A204.1 (cell line): ENCODE measurements at regions not wholly inside any gene's neighbourhood (a gene's known extent, or its start where the extent isn't known, plus 50 kb on each side); places are given as distances from the start of the nearest gene placed in this dataset.
"Not testable (repeated sequence)": the region's sequence is repeated elsewhere in the genome, so short reads cannot be mapped to it uniquely, and the experiment has no call there.

Experiments
- FAIRE-seq: peaks from 2 replicates; lab custom pipeline; 2012; peaks lifted over from hg19 to GRCh38; lab: Jason Lieb, UNC

- FAIRE-seq = no peak
These were observed 1608.9 kb upstream of the PIK3C3 start for GRCh38 chr18:40346146-40346545.

GRCh38 chr18:40341701-40342100 lies 1613.3 kb upstream of the PIK3C3 start:
- no peak for FAIRE-seq

GRCh38 chr18:40338284-40338683 lies 1616.8 kb upstream of the PIK3C3 start:
- FAIRE-seq = no peak

GRCh38 chr18:40326985-40327384 lies 1628.0 kb upstream of the PIK3C3 start:
- no peak for FAIRE-seq

GRCh38 chr18:40325988-40326387 lies 1629.0 kb upstream of the PIK3C3 start:
- FAIRE-seq = no peak

- FAIRE-seq = no peak
These were observed 1640.8 kb upstream of the PIK3C3 start for GRCh38 chr18:40314199-40314598.

GRCh38 chr18:40313030-40313642 lies 1641.9 kb upstream of the PIK3C3 start:
- FAIRE-seq = no peak

GRCh38 chr18:40307627-40308026 lies 1647.4 kb upstream of the PIK3C3 start:
- FAIRE-seq = no peak

- FAIRE-seq = no peak
These were observed 1658.2 kb upstream of the PIK3C3 start for GRCh38 chr18:40296717-40297413.

- no peak for FAIRE-seq
These were observed 1661.9 kb upstream of the PIK3C3 start for GRCh38 chr18:40292985-40293710.

- no peak for FAIRE-seq
These were observed 1671.5 kb upstream of the PIK3C3 start for GRCh38 chr18:40283560-40283959.

- not testable (repeated sequence) for FAIRE-seq
These were observed 1673.7 kb upstream of the PIK3C3 start for GRCh38 chr18:40281356-40281755.

GRCh38 chr18:40274618-40275196 lies 1680.3 kb upstream of the PIK3C3 start:
- FAIRE-seq = no peak

- FAIRE-seq = no peak
These were observed 1682.3 kb upstream of the PIK3C3 start for GRCh38 chr18:40272630-40273231.

- FAIRE-seq = no peak
These were observed 1695.8 kb upstream of the PIK3C3 start for GRCh38 chr18:40259115-40259835.

GRCh38 chr18:40258311-40258710 lies 1696.7 kb upstream of the PIK3C3 start:
- no peak for FAIRE-seq

GRCh38 chr18:40250236-40250635 lies 1704.8 kb upstream of the PIK3C3 start:
- no peak for FAIRE-seq

GRCh38 chr18:40249390-40250080 lies 1705.5 kb upstream of the PIK3C3 start:
- FAIRE-seq = no peak

- not testable (repeated sequence) for FAIRE-seq
These were observed 1709.4 kb upstream of the PIK3C3 start for GRCh38 chr18:40245612-40246011.

- no peak for FAIRE-seq
These were observed 1711.4 kb upstream of the PIK3C3 start for GRCh38 chr18:40243607-40244006.

- FAIRE-seq = no peak
These were observed 1719.2 kb upstream of the PIK3C3 start for GRCh38 chr18:40235836-40236235.
